ENCODE measurements at regions not wholly inside any gene's neighbourhood (a gene's known extent, or its start where the extent isn't known, plus 50 kb on each side); places are given as distances from the start of the nearest gene placed in this dataset.

DNA sequence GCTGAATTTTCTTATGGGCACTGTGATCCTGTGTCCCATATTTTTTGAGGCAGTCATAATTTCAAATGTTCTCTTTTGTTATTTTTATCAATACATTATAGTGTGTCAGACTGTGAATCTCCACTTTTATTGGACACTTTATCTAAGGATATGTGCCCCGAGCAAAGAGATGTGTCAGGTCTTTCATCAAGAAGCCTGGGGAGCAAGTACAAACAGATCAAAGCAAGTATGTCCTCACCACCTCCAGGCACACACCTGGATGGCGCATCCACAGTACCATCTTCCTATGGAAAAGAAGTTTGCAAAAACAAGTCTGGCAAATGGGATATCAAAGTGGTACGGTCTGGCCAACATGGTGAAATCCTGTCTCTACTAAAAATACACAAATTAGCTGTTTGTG lies 81.0 kb upstream of the ZNF236 start:
- H3K9me3 ChIP-seq (ENCODE audit: control insufficient read depth, insufficient read depth, low read depth, low read length), result no peaks in the 10 kb centered on the region
- H3K4me1 ChIP-seq (ENCODE audit: control insufficient read depth, insufficient read depth, low read length), result no peaks in the 10 kb centered on the region
- no peak overlapping the region for H3K27ac ChIP-seq (ENCODE audit: extremely low read depth, low read depth, low read length)
- H3K4me3 ChIP-seq (ENCODE audit: low read depth, low read length), result no peak overlapping the region
- POLR2A ChIA-PET, result no interaction called here
- CTCF ChIA-PET, result no interaction called here
- TF ChIP-seq IKZF3 (tag by site-specific recombination; IDR thresholded peaks at IDR 0.05), result no peak
- TF ChIP-seq ZNF514 (tag by site-specific recombination; IDR thresholded peaks at IDR 0.05), result no peak
- H3K36me3 ChIP-seq (ENCODE audit: control insufficient read depth in 2 of 2, insufficient read depth in 1 of 2, low read length in 2 of 2), result no peaks in the 10 kb centered on the region

GRCh38 chr18:76736309-76736708 lies 86.0 kb upstream of the ZNF236 start:
- ChIA-PET CTCF (no interaction called here), POLR2A (no interaction called here)
- H3K9me3 ChIP-seq (ENCODE audit: control insufficient read depth, insufficient read depth, low read depth, low read length), result no peaks in the 10 kb centered on the region
- no peak overlapping the region for H3K27ac ChIP-seq (ENCODE audit: extremely low read depth, low read depth, low read length)
- H3K36me3 ChIP-seq (ENCODE audit: control insufficient read depth in 2 of 2, insufficient read depth in 1 of 2, low read length in 2 of 2), result no peaks in the 10 kb centered on the region
- H3K4me1 ChIP-seq (ENCODE audit: control insufficient read depth, insufficient read depth, low read length), result no peaks in the 10 kb centered on the region
- no peak overlapping the region for H3K4me3 ChIP-seq (ENCODE audit: low read depth, low read length)
- TF ChIP-seq PRDM2 (tag by site-specific recombination; IDR thresholded peaks at IDR 0.05; ENCODE audit: borderline replicate concordance) (no peak), ZNF629 (tag by site-specific recombination; IDR thresholded peaks at IDR 0.05) (no peak), ZNF174 (tag by site-specific recombination; IDR thresholded peaks at IDR 0.05) (no peak), TSHZ1 (tag by site-specific recombination; IDR thresholded peaks at IDR 0.05; ENCODE audit: borderline replicate concordance) (no peak), ZNF837 (tag by site-specific recombination; IDR thresholded peaks at IDR 0.05) (no peak), ZNF341 (tag by site-specific recombination; IDR thresholded peaks at IDR 0.05; ENCODE audit: low read depth) (no peak), ZNF146 (tag by site-specific recombination; IDR thresholded peaks at IDR 0.05) (no peak), ZNF214 (tag by site-specific recombination; IDR thresholded peaks at IDR 0.05; ENCODE audit: borderline replicate concordance) (no peak), ZNF677 (tag by site-specific recombination; IDR thresholded peaks at IDR 0.05) (no peak), ZNF530 (tag by site-specific recombination; IDR thresholded peaks at IDR 0.05; ENCODE audit: low read depth) (no peak), ZEB2 (tag by site-specific recombination; IDR thresholded peaks at IDR 0.05) (no peak), ZNF24 (tag by site-specific recombination; IDR thresholded peaks at IDR 0.05) (no peak), ZSCAN4 (tag by site-specific recombination; IDR thresholded peaks at IDR 0.05) (no peak), ZXDB (tag by site-specific recombination; IDR thresholded peaks at IDR 0.05) (no peak), ZNF311 (tag by site-specific recombination; IDR thresholded peaks at IDR 0.05; ENCODE audit: borderline replicate concordance) (no peak), ZNF529 (tag by site-specific recombination; IDR thresholded peaks at IDR 0.05; ENCODE audit: insufficient replicate concordance) (no peak), FEZF1 (tag by site-specific recombination; IDR thresholded peaks at IDR 0.05) (no peak), ZNF266 (tag by site-specific recombination; IDR thresholded peaks at IDR 0.05; ENCODE audit: low read depth) (no peak), ZBTB44 (tag by site-specific recombination; IDR thresholded peaks at IDR 0.05) (no peak), ZNF843 (tag by site-specific recombination; IDR thresholded peaks at IDR 0.05) (no peak)

Data from HEK293 (cell line).